ENCODE measurements at regions not wholly inside any gene's neighbourhood (a gene's known extent, or its start where the extent isn't known, plus 50 kb on each side); places are given as distances from the start of the nearest gene placed in this dataset.

DNA sequence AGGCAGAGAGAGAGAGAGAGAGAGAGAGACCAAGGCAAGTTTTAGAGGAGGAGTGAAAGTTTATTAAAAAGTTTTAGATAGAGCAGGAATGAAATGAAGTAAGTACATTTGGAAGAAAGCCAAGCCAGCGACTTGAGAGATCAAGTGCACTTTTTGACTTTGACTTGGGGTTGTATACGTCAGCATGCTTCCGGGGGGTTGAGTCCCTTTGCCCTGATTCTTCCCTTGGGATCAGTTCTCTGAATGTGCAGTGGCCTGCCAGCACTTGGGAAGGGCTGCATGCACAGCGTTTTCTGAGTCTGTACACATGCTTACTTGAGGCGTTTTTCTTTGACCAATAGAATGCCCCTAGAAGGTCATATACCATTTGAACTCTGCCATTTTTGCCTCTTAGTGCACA, 400.5 kb downstream of the PDGFC start:
- H3K4me2 ChIP-seq (ENCODE audit: low read depth, low read length, poor library complexity, severe bottlenecking) = no peak overlapping the region
- no peak overlapping the region for H2AFZ ChIP-seq (ENCODE audit: low read depth, low read length, severe bottlenecking)
- H4K20me1 ChIP-seq (ENCODE audit: low read depth, low read length) = no peaks in the 10 kb centered on the region
- no peak overlapping the region for H3K27ac ChIP-seq (ENCODE audit: low read depth, low read length)
- H3K4me3 ChIP-seq (ENCODE audit: insufficient read depth, low read length, poor library complexity, severe bottlenecking) = no peak overlapping the region
- no peak overlapping the region for H3K9ac ChIP-seq (ENCODE audit: low read length)
- no peaks in the 10 kb centered on the region for H3K9me2 ChIP-seq (replicated peaks; ENCODE audit: insufficient read depth, low read length)
- no peaks in the 10 kb centered on the region for H3K9me3 ChIP-seq (ENCODE audit: insufficient read depth, low read length)
- TF ChIP-seq, protein P1, sequence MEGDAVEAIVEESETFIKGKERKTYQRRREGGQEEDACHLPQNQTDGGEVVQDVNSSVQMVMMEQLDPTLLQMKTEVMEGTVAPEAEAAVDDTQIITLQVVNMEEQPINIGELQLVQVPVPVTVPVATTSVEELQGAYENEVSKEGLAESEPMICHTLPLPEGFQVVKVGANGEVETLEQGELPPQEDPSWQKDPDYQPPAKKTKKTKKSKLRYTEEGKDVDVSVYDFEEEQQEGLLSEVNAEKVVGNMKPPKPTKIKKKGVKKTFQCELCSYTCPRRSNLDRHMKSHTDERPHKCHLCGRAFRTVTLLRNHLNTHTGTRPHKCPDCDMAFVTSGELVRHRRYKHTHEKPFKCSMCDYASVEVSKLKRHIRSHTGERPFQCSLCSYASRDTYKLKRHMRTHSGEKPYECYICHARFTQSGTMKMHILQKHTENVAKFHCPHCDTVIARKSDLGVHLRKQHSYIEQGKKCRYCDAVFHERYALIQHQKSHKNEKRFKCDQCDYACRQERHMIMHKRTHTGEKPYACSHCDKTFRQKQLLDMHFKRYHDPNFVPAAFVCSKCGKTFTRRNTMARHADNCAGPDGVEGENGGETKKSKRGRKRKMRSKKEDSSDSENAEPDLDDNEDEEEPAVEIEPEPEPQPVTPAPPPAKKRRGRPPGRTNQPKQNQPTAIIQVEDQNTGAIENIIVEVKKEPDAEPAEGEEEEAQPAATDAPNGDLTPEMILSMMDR (IDR thresholded peaks at IDR 0.05; ENCODE audit: insufficient read depth, low read length, poor library complexity, severe bottlenecking) = no peak
- no peak for TF ChIP-seq EZH2phosphoT487 (conservative IDR thresholded peaks at IDR 0.05; ENCODE audit: low read length)
- H3K79me2 ChIP-seq (ENCODE audit: insufficient read depth, low read length) = no peaks in the 10 kb centered on the region
- no peaks in the 10 kb centered on the region for H3K27me3 ChIP-seq (ENCODE audit: low read length)
- H3F3A ChIP-seq (ENCODE audit: insufficient read depth) = no peaks in the 10 kb centered on the region
- H3K36me3 ChIP-seq (ENCODE audit: low read length) = no peaks in the 10 kb centered on the region

GRCh38 chr4:156569535-156569934, 402.1 kb downstream of the PDGFC start:
- no peaks in the 10 kb centered on the region for H3K9me2 ChIP-seq (replicated peaks; ENCODE audit: insufficient read depth, low read length)
- no peak overlapping the region for H3K4me2 ChIP-seq (ENCODE audit: low read depth, low read length, poor library complexity, severe bottlenecking)
- H3K4me3 ChIP-seq (ENCODE audit: insufficient read depth, low read length, poor library complexity, severe bottlenecking) = no peak overlapping the region
- no peak overlapping the region for H2AFZ ChIP-seq (ENCODE audit: low read depth, low read length, severe bottlenecking)
- no peak overlapping the region for H3K27ac ChIP-seq (ENCODE audit: low read depth, low read length)
- H4K20me1 ChIP-seq (ENCODE audit: low read depth, low read length) = no peaks in the 10 kb centered on the region
- no peaks in the 10 kb centered on the region for H3K36me3 ChIP-seq (ENCODE audit: low read length)
- H3K79me2 ChIP-seq (ENCODE audit: insufficient read depth, low read length) = no peaks in the 10 kb centered on the region
- no peak overlapping the region for H3K9ac ChIP-seq (ENCODE audit: low read length)
- no peak for TF ChIP-seq EZH2phosphoT487 (conservative IDR thresholded peaks at IDR 0.05; ENCODE audit: low read length)
- TF ChIP-seq, protein P1 (IDR thresholded peaks at IDR 0.05; ENCODE audit: insufficient read depth, low read length, poor library complexity, severe bottlenecking) = no peak
- H3K27me3 ChIP-seq (ENCODE audit: low read length) = no peaks in the 10 kb centered on the region
- no peaks in the 10 kb centered on the region for H3F3A ChIP-seq (ENCODE audit: insufficient read depth)
- H3K9me3 ChIP-seq (ENCODE audit: insufficient read depth, low read length) = no peaks in the 10 kb centered on the region

DNA sequence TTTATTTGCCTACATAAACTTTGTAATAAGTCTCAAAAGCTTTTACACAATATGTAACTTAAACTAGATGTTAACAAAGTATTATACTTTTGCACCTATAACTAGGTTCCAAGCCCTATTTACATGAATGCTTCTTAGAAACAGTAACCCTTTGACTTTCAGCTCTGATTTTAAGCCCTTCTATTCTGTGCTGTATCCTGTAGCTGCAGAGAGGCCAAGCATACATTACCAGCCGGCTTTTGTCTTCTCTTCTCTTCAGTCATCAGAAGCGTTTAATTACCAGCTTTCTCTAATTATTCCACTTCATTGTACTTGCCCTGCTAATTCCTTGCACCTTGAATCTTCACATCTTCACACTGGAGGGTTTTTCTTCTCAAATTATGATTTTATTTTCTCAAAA, 403.1 kb downstream of the PDGFC start:
- H3K27ac ChIP-seq (ENCODE audit: low read depth, low read length) = no peak overlapping the region
- H3K4me2 ChIP-seq (ENCODE audit: low read depth, low read length, poor library complexity, severe bottlenecking) = no peak overlapping the region
- no peaks in the 10 kb centered on the region for H3F3A ChIP-seq (ENCODE audit: insufficient read depth)
- H3K9ac ChIP-seq (ENCODE audit: low read length) = no peak overlapping the region
- no peaks in the 10 kb centered on the region for H3K9me3 ChIP-seq (ENCODE audit: insufficient read depth, low read length)
- H3K4me3 ChIP-seq (ENCODE audit: insufficient read depth, low read length, poor library complexity, severe bottlenecking) = no peak overlapping the region
- TF ChIP-seq, protein P1 (IDR thresholded peaks at IDR 0.05; ENCODE audit: insufficient read depth, low read length, poor library complexity, severe bottlenecking) = no peak
- TF ChIP-seq EZH2phosphoT487 (conservative IDR thresholded peaks at IDR 0.05; ENCODE audit: low read length) = no peak
- H4K20me1 ChIP-seq (ENCODE audit: low read depth, low read length) = no peaks in the 10 kb centered on the region
- no peaks in the 10 kb centered on the region for H3K27me3 ChIP-seq (ENCODE audit: low read length)
- no peak overlapping the region for H2AFZ ChIP-seq (ENCODE audit: low read depth, low read length, severe bottlenecking)
- H3K79me2 ChIP-seq (ENCODE audit: insufficient read depth, low read length) = no peaks in the 10 kb centered on the region
- no peaks in the 10 kb centered on the region for H3K9me2 ChIP-seq (replicated peaks; ENCODE audit: insufficient read depth, low read length)
- H3K36me3 ChIP-seq (ENCODE audit: low read length) = no peaks in the 10 kb centered on the region
